HepG2 (cell line): ENCODE measurements at regions not wholly inside any gene's neighbourhood (a gene's known extent, or its start where the extent isn't known, plus 50 kb on each side); places are given as distances from the start of the nearest gene placed in this dataset.

Experiments
- ATAC-seq: fragments of 200-7000 bp; cut with Tn5 transposase; 3 replicates; pipeline ENCODE4 v1.9.1; 2020; ENCODE audit warnings: mild to moderate bottlenecking, moderate library complexity
- BruUV-seq: library from RNA; stranded (reverse); fragments of 400-500 nt; replicated peaks from 2 replicates; lab custom pipeline; 2021; lab: Mats Ljungman, UMichigan
- CTCF ChIA-PET: fragments of 300-600 bp; formaldehyde crosslinking; extraction: SDS; loops from one replicate; lab custom pipeline; 2021; ENCODE audit warnings: low total read pairs, inconsistent platforms, low intra/inter-chr PET ratio; lab: Yijun Ruan, JAX
- POLR2A ChIA-PET: fragments of 350-600 bp; sonication (Branson Sonifier 250); formaldehyde crosslinking; loops from one replicate; lab custom pipeline; 2020; ENCODE audit warnings: antibody characterized with exemption, inconsistent platforms; lab: Yijun Ruan, JAX
- DNase-seq: peaks from one replicate; pipeline ENCODE4 v3.0.0-alpha.2; 2015; ENCODE audit warnings: low spot score
- FAIRE-seq: peaks from 3 replicates; lab custom pipeline; 2011; peaks lifted over from hg19 to GRCh38; lab: Jason Lieb, UNC
- H2AFZ ChIP-seq: one replicate; pipeline ENCODE4 v1.6.1; 2011; ENCODE audit warnings: low read length, inconsistent platforms
- H3K27ac ChIP-seq: fragments of 300-600 bp; 3 replicates; pipeline ENCODE4 v1.8.0; 2011; ENCODE audit warnings: mixed run types, mild to moderate bottlenecking, mixed read lengths, low read length, inconsistent platforms; ENCODE audit not compliant: insufficient read depth; ENCODE audit errors: extremely low read length
- H3K27me3 ChIP-seq, 2 experiments: fragments of 200-600 bp in 1 of 2; 2 replicates in 1 of 2; 3 replicates in 1 of 2; pipeline versions ENCODE4 v1.6.0 to v1.8.0; 2011; ENCODE audit warnings: low read length in 2 of 2, mild to moderate bottlenecking in 2 of 2, moderate library complexity in 2 of 2, inconsistent platforms in 1 of 2; ENCODE audit not compliant: insufficient read depth in 2 of 2, control insufficient read depth in 1 of 2
- H3K36me3 ChIP-seq, 2 experiments: fragments of 200-600 bp in 1 of 2; replicated peaks in 1 of 2; 2 replicates in 1 of 2; 3 replicates in 1 of 2; pipeline versions ENCODE4 v1.5.1 to v1.8.0; 2011; ENCODE audit warnings: low read length in 2 of 2, inconsistent platforms in 1 of 2; ENCODE audit not compliant: insufficient read depth in 2 of 2, control insufficient read depth in 1 of 2
- H3K4me1 ChIP-seq: 2 replicates; pipeline ENCODE4 v1.5.1; 2012; ENCODE audit warnings: low read length, inconsistent platforms; ENCODE audit not compliant: insufficient read depth
- H3K4me2 ChIP-seq: 2 replicates; pipeline ENCODE4 v1.6.0; 2011; ENCODE audit warnings: low read depth, low read length, inconsistent platforms
- H3K4me3 ChIP-seq, 3 experiments: fragments of 200-600 bp in 1 of 3; sonication (generic), shearing (Covaris generic) in 1 of 3; replicated peaks in 1 of 3; 2 replicates each; pipeline ENCODE4 v1.5.1; 2011 to 2016; ENCODE audit warnings: low read length in 3 of 3, inconsistent platforms in 2 of 3, low read depth in 2 of 3, mild to moderate bottlenecking in 2 of 3, control low read depth in 1 of 3, mixed read lengths in 1 of 3; ENCODE audit not compliant: insufficient read depth in 1 of 3
- H3K79me2 ChIP-seq: one replicate; pipeline ENCODE4 v1.6.1; 2011; ENCODE audit warnings: low read length, inconsistent platforms; ENCODE audit not compliant: insufficient read depth
- H3K9ac ChIP-seq: 2 replicates; pipeline ENCODE4 v1.6.0; 2011; ENCODE audit warnings: mild to moderate bottlenecking, low read depth, low read length, inconsistent platforms; ENCODE audit not compliant: insufficient read depth
- H3K9me3 ChIP-seq: 2 replicates; pipeline ENCODE4 v1.5.1; 2012; ENCODE audit warnings: mild to moderate bottlenecking, low read length
- H4K20me1 ChIP-seq: 2 replicates; pipeline ENCODE4 v1.6.0; 2011; ENCODE audit warnings: inconsistent platforms, mild to moderate bottlenecking, low read length, moderate library complexity; ENCODE audit not compliant: insufficient read depth
- AKNA ChIP-seq: sonication (generic); formaldehyde crosslinking; IDR thresholded peaks from 2 replicates; pipeline ENCODE4 v1.4.0; 2020; ENCODE audit warnings: missing genetic modification reagents, borderline replicate concordance
- ERF ChIP-seq: IDR thresholded peaks from 2 replicates; pipeline ENCODE4 v1.6.1; 2018; ENCODE audit warnings: missing biosample characterization, missing genetic modification reagents
- GATAD2A ChIP-seq: IDR thresholded peaks from 2 replicates; pipeline ENCODE4 v1.6.1; 2016
- HNRNPH1 ChIP-seq: fragments of 200-400 bp; formaldehyde crosslinking; optimal IDR thresholded peaks from 2 replicates; pipeline ENCODE3; 2017; ENCODE audit warnings: mild to moderate bottlenecking, low read depth, low read length
- MED13 ChIP-seq: sonication (generic); formaldehyde crosslinking; IDR thresholded peaks from 2 replicates; pipeline ENCODE4 v1.5.0; 2020; ENCODE audit warnings: missing genetic modification reagents
- NFIC ChIP-seq: IDR thresholded peaks from 2 replicates; pipeline ENCODE4 v1.6.1; 2012; ENCODE audit warnings: mild to moderate bottlenecking, low read length, inconsistent platforms
- POLR2G ChIP-seq: fragments of 200-400 bp; formaldehyde crosslinking; IDR thresholded peaks from 2 replicates; pipeline ENCODE4 v1.6.1; 2018; ENCODE audit warnings: mild to moderate bottlenecking, low read depth, low read length, moderate library complexity
- SMAD9 ChIP-seq: sonication (generic); formaldehyde crosslinking; IDR thresholded peaks from 2 replicates; pipeline ENCODE4 v1.5.1; 2020; ENCODE audit warnings: mild to moderate bottlenecking, missing genetic modification reagents
- TEF ChIP-seq: sonication (generic); formaldehyde crosslinking; IDR thresholded peaks from 2 replicates; pipeline ENCODE4 v1.5.0; 2020; ENCODE audit warnings: missing genetic modification reagents
- ZFP36 ChIP-seq: fragments of 150-350 bp; IDR thresholded peaks from 2 replicates; pipeline ENCODE4 v1.6.1; 2018; ENCODE audit warnings: borderline replicate concordance, low read length, low read depth; ENCODE audit not compliant: partially characterized antibody
- ZMAT5 ChIP-seq: sonication (generic); formaldehyde crosslinking; IDR thresholded peaks from 2 replicates; pipeline ENCODE4 v1.5.0; 2020; ENCODE audit warnings: mild to moderate bottlenecking, low read depth, missing genetic modification reagents, borderline replicate concordance
- ZNF383 ChIP-seq: sonication (generic); formaldehyde crosslinking; IDR thresholded peaks from 2 replicates; pipeline ENCODE4 v1.4.0; 2020; ENCODE audit warnings: missing genetic modification reagents, mild to moderate bottlenecking, borderline replicate concordance
- ZNF724P ChIP-seq: sonication (generic); formaldehyde crosslinking; IDR thresholded peaks from 2 replicates; pipeline ENCODE4 v1.8.0; 2022; ENCODE audit warnings: missing genetic modification reagents, borderline replicate concordance
- ZNF878 ChIP-seq: sonication (generic); formaldehyde crosslinking; IDR thresholded peaks from 2 replicates; pipeline ENCODE4 v1.8.1; 2023; ENCODE audit warnings: mild to moderate bottlenecking, missing genetic modification reagents, moderate library complexity
- WGBS: methylation state at CpG from one replicate; pipeline ENCODE4 v1.1.6; 2017; ENCODE audit warnings: low lambda C conversion rate; 5-methylcytosine and 5-hydroxymethylcytosine counted together
- in situ Hi-C: cut with HindIII; loops from 2 replicates; pipeline ENCODE4 v1.10.0; 2017; ENCODE audit warnings: low pct_unique_long_range_greater_than_20kb; ENCODE audit not compliant: extremely low pct_ligation_motif_present
- intact Hi-C: fragments of 100-400 bp; cut with micrococcal nuclease; formaldehyde crosslinking; loops from one replicate; pipeline ENCODE4 v1.10.0; 2022; ENCODE audit not compliant: unreplicated experiment

GRCh38 chr16:80048250-80048649 is 447.7 kb upstream of the MAF start (continued):
- TF ChIP-seq NFIC (no peak), ZMAT5 (CRISPR knock-in tag) (no peak), ZNF724P (no peak), MED13 (no peak), HNRNPH1 (no peak), GATAD2A (no peak)

- CTCF ChIA-PET, result no interaction called here
- 0% methylated on average over 1 of the region's 1 CpG for WGBS
- Histone ChIP-seq H3K4me1 (no peaks in the 10 kb centered on the region), H3K27me3 (no peaks in the 10 kb centered on the region), H3K9ac (no peak overlapping the region), H3K4me3 (no peak overlapping the region), H3K36me3 (no peaks in the 10 kb centered on the region), H3K9me3 (no peaks in the 10 kb centered on the region), H2AFZ (no peak overlapping the region), H3K27ac (no peak overlapping the region), H4K20me1 (no peaks in the 10 kb centered on the region), H3K79me2 (no peaks in the 10 kb centered on the region), H3K4me2 (no peak overlapping the region)
- in situ Hi-C loops, result no loop called here
- POLR2A ChIA-PET, result no interaction called here
- intact Hi-C loops, result no loop called here
- no peak for FAIRE-seq
- BruUV-seq, result no TSS peak
- TF ChIP-seq ZFP36, result no peak
- TF ChIP-seq POLR2G, result no peak
- no peak for TF ChIP-seq ZNF878
- no peak for TF ChIP-seq ZNF724P
- ATAC-seq, result no peak
- no peak for DNase-seq
These were observed 447.3 kb upstream of the MAF start for GRCh38 chr16:80047842-80048241.

- in situ Hi-C loops, result no loop called here
- Histone ChIP-seq H3K4me1 (no peaks in the 10 kb centered on the region), H3K79me2 (no peaks in the 10 kb centered on the region), H3K27me3 (no peaks in the 10 kb centered on the region), H3K9me3 (no peaks in the 10 kb centered on the region), H3K36me3 (no peaks in the 10 kb centered on the region), H3K27ac (no peak overlapping the region), H4K20me1 (no peaks in the 10 kb centered on the region), H3K9ac (no peak overlapping the region), H3K4me2 (no peak overlapping the region), H3K4me3 (no peak overlapping the region), H2AFZ (no peak overlapping the region)
- ChIA-PET CTCF (no interaction called here), POLR2A (no interaction called here)
- intact Hi-C loops, result no loop called here
- 33% methylated on average over 2 of the region's 2 CpGs for WGBS
- TF ChIP-seq ZNF383 (CRISPR knock-in tag) (no peak), TEF (CRISPR knock-in tag) (no peak), SMAD9 (CRISPR knock-in tag) (no peak), AKNA (CRISPR knock-in tag) (no peak), ERF (CRISPR knock-in tag) (no peak)
- ATAC-seq (no peak), DNase-seq (no peak), FAIRE-seq (no peak)
- BruUV-seq, result no TSS peak
These were observed 446.3 kb upstream of the MAF start for GRCh38 chr16:80046848-80047247.
